ENCODE measurements at regions not wholly inside any gene's neighbourhood (a gene's known extent, or its start where the extent isn't known, plus 50 kb on each side); places are given as distances from the start of the nearest gene placed in this dataset.

DNA sequence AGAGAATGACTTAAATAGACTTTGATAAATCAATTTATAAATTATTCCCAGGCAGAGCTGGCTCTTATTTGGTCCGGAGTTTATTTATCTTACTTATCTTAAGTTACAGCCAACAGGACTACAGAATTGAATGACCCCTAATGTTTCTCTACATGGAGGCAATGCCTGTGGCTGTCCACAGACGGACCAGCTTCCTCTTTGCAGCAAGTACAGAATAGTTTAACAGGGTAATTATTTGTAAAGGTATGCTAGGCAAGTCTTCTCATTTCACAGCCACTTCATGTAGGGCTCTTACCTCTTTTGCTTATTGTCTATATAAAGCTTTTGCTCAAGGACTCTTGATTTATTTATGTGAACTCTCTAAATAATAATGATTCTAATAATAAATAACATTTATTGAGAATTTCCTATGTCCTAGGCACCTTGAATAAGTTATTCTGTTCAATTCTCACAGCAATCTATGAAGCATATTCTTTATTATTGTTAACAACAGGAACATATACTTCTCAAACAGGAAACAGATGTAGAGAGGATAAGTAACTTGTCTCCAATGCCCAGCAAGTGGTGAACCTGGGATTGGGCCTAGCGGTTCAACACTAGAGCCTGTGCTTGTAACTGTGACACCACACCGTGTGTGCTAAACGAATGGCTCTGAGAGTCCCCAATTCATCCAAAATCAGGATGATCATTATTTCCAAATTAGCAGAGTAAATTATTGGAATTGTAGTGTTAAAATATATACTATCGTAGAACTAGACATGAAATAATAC is 58.8 kb upstream of the NXPH2 start:
- Mint-ChIP-seq H3K4me1 (no peaks in the 10 kb centered on the region), H3K27me3 (peaks cover 6% of the 10 kb centered on the region), H3K36me3 (ENCODE audit: low read depth) (no peaks in the 10 kb centered on the region), H3K9me3 (no peaks in the 10 kb centered on the region), H3K27ac (no peak overlapping the region), H3K4me3 (no peak overlapping the region)
- no peak for ATAC-seq (ENCODE audit: low read depth)
- ChIA-PET CTCF (interaction anchor here (1.2 kb wide), 1 partner anchor 12 kb away, joined by 3 read pairs; no protein-coding TSS in a partner anchor), POLR2A (no interaction called here)
- intact Hi-C loops (cut with micrococcal nuclease): no loop called here
- TF ChIP-seq, protein P1, sequence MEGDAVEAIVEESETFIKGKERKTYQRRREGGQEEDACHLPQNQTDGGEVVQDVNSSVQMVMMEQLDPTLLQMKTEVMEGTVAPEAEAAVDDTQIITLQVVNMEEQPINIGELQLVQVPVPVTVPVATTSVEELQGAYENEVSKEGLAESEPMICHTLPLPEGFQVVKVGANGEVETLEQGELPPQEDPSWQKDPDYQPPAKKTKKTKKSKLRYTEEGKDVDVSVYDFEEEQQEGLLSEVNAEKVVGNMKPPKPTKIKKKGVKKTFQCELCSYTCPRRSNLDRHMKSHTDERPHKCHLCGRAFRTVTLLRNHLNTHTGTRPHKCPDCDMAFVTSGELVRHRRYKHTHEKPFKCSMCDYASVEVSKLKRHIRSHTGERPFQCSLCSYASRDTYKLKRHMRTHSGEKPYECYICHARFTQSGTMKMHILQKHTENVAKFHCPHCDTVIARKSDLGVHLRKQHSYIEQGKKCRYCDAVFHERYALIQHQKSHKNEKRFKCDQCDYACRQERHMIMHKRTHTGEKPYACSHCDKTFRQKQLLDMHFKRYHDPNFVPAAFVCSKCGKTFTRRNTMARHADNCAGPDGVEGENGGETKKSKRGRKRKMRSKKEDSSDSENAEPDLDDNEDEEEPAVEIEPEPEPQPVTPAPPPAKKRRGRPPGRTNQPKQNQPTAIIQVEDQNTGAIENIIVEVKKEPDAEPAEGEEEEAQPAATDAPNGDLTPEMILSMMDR (IDR thresholded peaks at IDR 0.05): no peak
- no peak for DNase-seq

DNA sequence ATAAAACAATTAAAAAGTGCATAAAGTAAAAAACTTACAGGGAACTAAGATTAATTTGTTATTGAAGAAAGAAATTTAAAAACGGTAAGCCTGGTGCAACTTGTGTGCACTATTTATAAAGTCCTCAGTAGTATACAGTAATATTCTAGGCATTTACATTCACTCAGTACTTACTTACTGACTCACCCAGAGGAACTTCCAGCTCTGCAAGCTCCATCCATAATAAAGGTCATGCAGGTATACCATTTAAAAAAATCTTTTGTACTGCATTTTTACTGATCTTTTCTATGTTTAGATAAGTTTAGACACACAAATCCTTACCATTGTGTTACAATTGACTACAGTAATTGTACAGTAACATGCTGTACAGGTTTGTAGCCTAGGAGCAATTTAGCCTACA is 51.5 kb upstream of the NXPH2 start:
- Mint-ChIP-seq H3K4me1 (no peaks in the 10 kb centered on the region), H3K27me3 (peaks cover 6% of the 10 kb centered on the region), H3K4me3 (no peak overlapping the region), H3K27ac (no peak overlapping the region), H3K36me3 (ENCODE audit: low read depth) (no peaks in the 10 kb centered on the region), H3K9me3 (no peaks in the 10 kb centered on the region)
- TF ChIP-seq, protein P1 (IDR thresholded peaks at IDR 0.05): no peak
- POLR2A ChIA-PET: no interaction called here
- intact Hi-C loops (cut with micrococcal nuclease): no loop called here
- CTCF ChIA-PET: interaction anchor here (1.2 kb wide), 1 partner anchor 45 kb away, joined by 3 read pairs; no protein-coding TSS in a partner anchor
- DNase-seq: no peak
- ATAC-seq (ENCODE audit: low read depth): no peak

DNA sequence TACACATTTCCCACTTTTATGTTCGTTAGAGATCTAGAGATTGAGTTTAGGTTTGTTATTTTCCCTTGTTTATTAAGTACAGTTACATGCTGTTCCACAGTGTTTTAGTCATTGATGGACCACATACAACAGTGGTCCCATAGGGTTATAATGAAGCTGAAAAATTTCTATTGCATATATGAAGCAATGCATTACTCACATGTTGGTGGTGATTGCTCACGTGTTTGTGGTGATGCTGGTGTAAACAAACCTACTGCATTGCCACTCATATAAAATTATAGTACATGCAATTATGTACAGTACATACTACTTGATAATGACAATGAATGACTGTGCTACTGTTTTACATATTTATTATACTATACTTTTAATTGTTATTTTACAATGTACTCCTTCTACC is 51.0 kb upstream of the NXPH2 start:
- ChIA-PET CTCF (interaction anchor here (0.9 to 1.2 kb wide), 2 partner anchors 44 to 965 kb away, joined by 3 read pairs; no protein-coding TSS in a partner anchor), POLR2A (no interaction called here)
- intact Hi-C loops (cut with micrococcal nuclease): no loop called here
- H3K27ac Mint-ChIP-seq: no peak overlapping the region
- ATAC-seq (ENCODE audit: low read depth) (no peak), DNase-seq (no peak)
- H3K9me3 Mint-ChIP-seq: no peaks in the 10 kb centered on the region
- peaks cover 6% of the 10 kb centered on the region for H3K27me3 Mint-ChIP-seq
- H3K4me3 Mint-ChIP-seq: no peak overlapping the region
- TF ChIP-seq, protein P1 (IDR thresholded peaks at IDR 0.05): no peak
- H3K36me3 Mint-ChIP-seq (ENCODE audit: low read depth): no peaks in the 10 kb centered on the region
- no peaks in the 10 kb centered on the region for H3K4me1 Mint-ChIP-seq

DNA sequence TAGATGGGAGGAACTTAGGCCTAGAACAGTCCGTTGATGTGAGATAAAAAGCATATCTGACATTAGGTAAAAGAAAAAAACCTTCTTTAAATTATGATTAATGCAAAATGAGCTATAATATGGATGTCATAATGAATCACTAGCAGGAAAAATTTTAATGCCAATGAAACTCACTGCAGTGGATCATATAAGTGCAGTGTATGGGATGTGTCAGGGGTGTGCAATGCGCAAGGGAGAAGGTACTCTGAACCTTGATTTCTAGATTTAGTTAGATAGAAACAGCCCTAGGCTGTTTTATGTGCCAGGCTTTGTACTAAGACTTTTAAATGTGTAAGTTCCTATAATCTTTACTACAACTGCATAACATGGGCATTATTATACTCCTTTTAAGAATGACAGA is 50.4 kb upstream of the NXPH2 start:
- H3K27ac Mint-ChIP-seq: no peak overlapping the region
- ChIA-PET CTCF (interaction anchor here (0.9 to 1.2 kb wide), 2 partner anchors 44 to 964 kb away, joined by 3 read pairs; no protein-coding TSS in a partner anchor), POLR2A (no interaction called here)

More for the DNA sequence above, 50.4 kb upstream of the NXPH2 start:
- intact Hi-C loops (cut with micrococcal nuclease): no loop called here
- Mint-ChIP-seq H3K27me3 (peaks cover 6% of the 10 kb centered on the region), H3K4me3 (no peak overlapping the region), H3K9me3 (no peaks in the 10 kb centered on the region), H3K4me1 (no peaks in the 10 kb centered on the region), H3K36me3 (ENCODE audit: low read depth) (no peaks in the 10 kb centered on the region)
- ATAC-seq (ENCODE audit: low read depth) (no peak), DNase-seq (no peak)
- TF ChIP-seq, protein P1 (IDR thresholded peaks at IDR 0.05): no peak

Data from activated B cell treated with CpG ODN at 0.5 μM for 24 hours (primary cell).